ENCODE measurements at regions not wholly inside any gene's neighbourhood (a gene's known extent, or its start where the extent isn't known, plus 50 kb on each side); places are given as distances from the start of the nearest gene placed in this dataset.

- intact Hi-C loops (cut with DNase I; ENCODE audit: low total_unique reads): no loop called here
- WGBS, 2 donors: 18 to 29% methylated on average over 3 of the region's 3 CpGs
- no peak overlapping the region for H3K4me3 ChIP-seq (ENCODE audit: low read depth, poor library complexity, severe bottlenecking)
- TF ChIP-seq CTCF (IDR thresholded peaks at IDR 0.05) (no peak), POLR2A (IDR thresholded peaks at IDR 0.05) (no peak)
- DNase-seq (ENCODE audit: low spot score in 2 of 2): no peak
Measured at GRCh38 chr3:187912007-187912406, 166.7 kb upstream of the BCL6 start.

- WGBS, 2 donors: 62 to 75% methylated on average over 2 of the region's 2 CpGs
- TF ChIP-seq CTCF (IDR thresholded peaks at IDR 0.05): no peak
- no peak for TF ChIP-seq POLR2A (IDR thresholded peaks at IDR 0.05)
- H3K4me3 ChIP-seq (ENCODE audit: low read depth, poor library complexity, severe bottlenecking): no peak overlapping the region
- intact Hi-C loops (cut with DNase I; ENCODE audit: low total_unique reads): no loop called here
- no peak for DNase-seq (ENCODE audit: low spot score in 2 of 2)
Measured at GRCh38 chr3:187913617-187914033, 168.4 kb upstream of the BCL6 start.

GRCh38 chr3:187914231-187914630, 169.0 kb upstream of the BCL6 start:
- intact Hi-C loops (cut with DNase I; ENCODE audit: low total_unique reads): no loop called here
- 59 to 65% methylated on average over 7 of the region's 7 CpGs for whole genome bisulfite sequencing, 2 donors
- H3K4me3 ChIP-seq (ENCODE audit: low read depth, poor library complexity, severe bottlenecking): no peak overlapping the region
- TF ChIP-seq CTCF (IDR thresholded peaks at IDR 0.05): no peak
- TF ChIP-seq POLR2A (IDR thresholded peaks at IDR 0.05): no peak
- DNase-seq (ENCODE audit: low spot score in 2 of 2): peak in 1 of 2 donors; percentile 74

GRCh38 chr3:187916072-187916471, 170.8 kb upstream of the BCL6 start:
- no peak for TF ChIP-seq CTCF (IDR thresholded peaks at IDR 0.05)
- TF ChIP-seq POLR2A (IDR thresholded peaks at IDR 0.05): no peak
- DNase-seq (ENCODE audit: low spot score in 2 of 2): no peak
- H3K4me3 ChIP-seq (ENCODE audit: low read depth, poor library complexity, severe bottlenecking): no peak overlapping the region
- 62 to 79% methylated on average over 2 of the region's 2 CpGs for WGBS, 2 donors
- intact Hi-C loops (cut with DNase I; ENCODE audit: low total_unique reads): no loop called here

- no peak for DNase-seq (ENCODE audit: low spot score in 2 of 2)
- intact Hi-C loops (cut with DNase I; ENCODE audit: low total_unique reads): no loop called here
- no peak overlapping the region for H3K4me3 ChIP-seq (ENCODE audit: low read depth, poor library complexity, severe bottlenecking)
- 58 to 69% methylated on average over 5 of the region's 5 CpGs for WGBS, 2 donors
- TF ChIP-seq POLR2A (IDR thresholded peaks at IDR 0.05) (no peak), CTCF (IDR thresholded peaks at IDR 0.05) (no peak)
Measured at GRCh38 chr3:187918081-187918644, 172.9 kb upstream of the BCL6 start.

- intact Hi-C loops (cut with DNase I; ENCODE audit: low total_unique reads): no loop called here
- no peak for TF ChIP-seq POLR2A (IDR thresholded peaks at IDR 0.05)
- TF ChIP-seq CTCF (IDR thresholded peaks at IDR 0.05): no peak
- no peak for DNase-seq (ENCODE audit: low spot score in 2 of 2)
- WGBS, 2 donors: 69 to 83% methylated on average over 6 of the region's 6 CpGs
- H3K4me3 ChIP-seq (ENCODE audit: low read depth, poor library complexity, severe bottlenecking): no peak overlapping the region
Measured at GRCh38 chr3:187919048-187919447, 173.8 kb upstream of the BCL6 start.

Data from lower leg skin (tissue), 4 donors.